DMS 273 (cell line): ENCODE measurements at regions not wholly inside any gene's neighbourhood (a gene's known extent, or its start where the extent isn't known, plus 50 kb on each side); places are given as distances from the start of the nearest gene placed in this dataset.
"Not testable (repeated sequence)": the region's sequence is repeated elsewhere in the genome, so short reads cannot be mapped to it uniquely, and the experiment has no call there.

Experiments used
- DNase-seq: peaks from one replicate; lab custom pipeline; 2025; ENCODE audit not compliant: unreplicated experiment; lab: John Stamatoyannopoulos, UW

DNA sequence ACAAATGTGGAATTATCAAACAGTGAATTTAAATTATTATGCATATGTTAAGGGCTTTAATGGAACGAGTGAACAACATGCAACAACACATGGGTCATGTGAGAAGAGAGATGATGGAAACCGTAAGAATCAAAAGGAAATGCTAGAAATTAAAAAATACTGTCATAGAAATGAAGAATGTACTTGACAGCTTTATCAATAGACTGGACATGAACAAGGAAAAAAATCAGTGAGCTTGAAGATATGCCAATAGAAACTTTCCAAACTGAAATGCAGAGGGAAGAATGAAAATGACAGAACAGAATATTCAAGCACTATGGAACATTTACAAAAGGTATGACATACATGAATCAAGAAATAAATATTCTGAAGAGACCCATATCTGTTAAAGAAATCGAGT is 117.7 kb upstream of the KCNJ3 start:
- no peak for DNase-seq

GRCh38 chr2:154582694-154583093 is 115.8 kb upstream of the KCNJ3 start:
- not testable (repeated sequence) for DNase-seq

- not testable (repeated sequence) for DNase-seq
These were observed 115.2 kb upstream of the KCNJ3 start for GRCh38 chr2:154583274-154583673.

- no peak for DNase-seq
These were observed 110.8 kb upstream of the KCNJ3 start for GRCh38 chr2:154587739-154588138.

DNA sequence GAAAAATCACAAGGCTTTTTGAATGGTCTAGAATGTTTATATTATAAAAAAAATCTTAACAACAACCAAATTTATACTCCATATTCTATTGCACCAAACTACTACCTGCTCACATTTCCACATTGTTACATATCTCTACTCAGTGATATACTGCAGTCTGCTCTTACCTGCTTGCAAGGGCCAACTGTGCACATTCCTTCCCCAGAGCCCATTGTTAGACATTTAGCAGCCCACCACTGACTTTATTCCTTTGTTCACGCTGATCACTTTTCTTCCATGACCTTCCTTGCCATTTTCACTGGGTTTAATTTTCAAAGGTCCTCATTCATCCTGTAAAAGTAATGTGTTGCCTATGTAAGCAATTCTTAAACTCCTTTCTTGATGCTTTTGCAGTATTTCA is 109.7 kb upstream of the KCNJ3 start:
- DNase-seq = no peak

DNA sequence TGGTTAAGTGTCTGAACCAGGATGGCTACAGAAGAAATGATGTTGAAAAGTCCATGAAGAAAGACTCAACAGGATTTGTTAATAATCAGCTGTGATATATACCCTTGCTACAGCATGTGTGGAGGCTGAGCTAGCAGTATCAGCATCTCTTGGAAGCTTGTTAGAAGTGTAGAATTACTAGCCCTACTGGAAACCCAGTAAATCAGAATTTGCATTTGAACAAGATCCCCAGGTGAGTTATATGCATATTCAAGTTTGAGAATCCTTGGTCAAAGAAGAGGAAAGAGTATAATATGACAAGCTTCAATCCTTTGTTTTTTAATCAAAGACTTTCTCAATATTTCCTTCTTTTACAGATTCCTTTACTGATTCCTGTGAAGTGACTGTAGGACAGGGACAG is 109.0 kb upstream of the KCNJ3 start:
- DNase-seq = no peak

DNA sequence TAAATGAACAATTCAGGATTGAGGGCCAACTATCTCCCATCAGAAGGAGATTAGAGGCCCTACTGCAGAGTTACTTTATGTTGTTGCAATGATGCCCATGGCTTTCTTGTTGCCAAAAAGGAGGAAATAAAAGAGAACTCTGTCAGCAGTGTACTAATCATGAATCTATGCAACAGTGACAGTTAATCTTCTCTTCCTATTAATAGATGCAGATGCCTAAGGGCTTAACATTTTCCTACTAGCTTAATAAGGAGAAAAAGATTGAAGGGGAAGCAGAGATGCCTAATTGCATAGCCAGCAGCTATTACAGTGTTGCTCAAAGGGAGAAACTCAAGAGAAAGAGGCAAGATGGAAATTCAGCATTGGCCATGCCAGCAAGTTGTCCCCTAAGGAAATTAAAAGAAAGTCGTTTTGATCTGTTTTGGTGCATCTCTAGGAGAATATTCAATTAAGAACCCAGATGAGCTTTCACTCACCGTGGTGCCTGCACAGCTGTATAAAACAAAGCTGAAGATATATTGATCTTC is 107.1 kb upstream of the KCNJ3 start:
- DNase-seq = no peak

DNA sequence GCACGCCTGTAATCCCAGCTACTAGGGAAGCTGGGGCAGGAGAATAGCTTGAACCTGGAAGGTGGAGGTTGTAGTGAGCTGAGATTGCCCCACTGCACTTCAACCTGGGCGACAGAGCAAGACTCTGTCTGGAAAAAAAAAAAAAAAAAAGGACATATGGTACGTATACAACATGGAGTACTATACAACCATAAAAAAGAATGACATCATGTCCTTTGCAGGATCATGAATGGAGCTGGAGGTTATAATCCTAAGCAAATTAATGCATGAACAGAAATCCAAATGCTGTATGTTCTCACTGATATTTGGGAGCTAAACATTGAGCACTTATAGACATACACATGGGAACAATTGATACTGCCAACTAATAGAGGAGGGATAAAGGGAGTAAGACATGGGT is 99.3 kb upstream of the KCNJ3 start:
- no peak for DNase-seq

DNA sequence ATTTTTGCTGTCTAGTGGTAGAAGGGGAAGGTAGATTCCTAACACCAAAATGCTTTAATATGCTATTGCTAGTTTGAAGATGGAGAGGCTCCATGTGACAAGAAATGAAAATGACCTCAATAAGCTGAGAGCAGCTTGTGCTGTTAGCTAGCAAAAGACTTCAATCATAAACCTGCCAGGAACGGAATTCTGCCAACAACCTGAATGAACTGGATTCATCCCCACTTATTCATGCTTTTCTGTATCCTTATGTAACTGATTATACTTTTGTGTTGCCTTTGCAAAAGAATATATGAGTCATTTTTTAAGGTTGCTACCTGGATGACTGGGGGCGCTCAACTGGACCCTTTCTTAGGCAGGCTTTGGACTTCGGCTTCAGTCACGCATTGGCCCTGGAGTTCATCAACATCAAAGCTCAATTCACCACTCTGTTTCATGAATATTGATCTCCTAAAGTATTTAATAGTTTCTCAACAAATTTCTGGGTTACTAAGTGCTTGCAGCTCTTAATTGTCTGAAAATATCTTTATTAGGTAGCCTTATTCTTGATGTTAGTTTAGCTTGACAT is 97.5 kb upstream of the KCNJ3 start:
- DNase-seq = no peak

DNA sequence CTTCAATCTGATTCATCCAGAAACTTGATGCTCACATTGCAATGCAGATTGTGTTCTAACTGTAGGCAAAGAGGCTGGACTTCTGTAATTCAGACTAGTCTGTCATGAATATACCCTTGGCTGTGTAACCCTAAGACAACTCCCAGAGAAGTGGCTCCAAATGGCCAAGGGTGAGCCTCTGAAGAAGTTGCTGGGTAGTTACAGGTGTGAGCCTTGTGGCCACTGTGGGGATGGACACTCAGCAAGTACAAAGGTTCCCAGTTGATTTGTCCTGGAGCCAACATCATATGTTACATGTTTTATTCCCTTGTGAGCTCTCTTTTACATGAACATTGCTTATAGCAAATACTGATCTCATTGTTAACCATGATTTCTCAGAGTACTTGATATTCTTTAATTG is 94.8 kb upstream of the KCNJ3 start:
- DNase-seq = no peak

DNA sequence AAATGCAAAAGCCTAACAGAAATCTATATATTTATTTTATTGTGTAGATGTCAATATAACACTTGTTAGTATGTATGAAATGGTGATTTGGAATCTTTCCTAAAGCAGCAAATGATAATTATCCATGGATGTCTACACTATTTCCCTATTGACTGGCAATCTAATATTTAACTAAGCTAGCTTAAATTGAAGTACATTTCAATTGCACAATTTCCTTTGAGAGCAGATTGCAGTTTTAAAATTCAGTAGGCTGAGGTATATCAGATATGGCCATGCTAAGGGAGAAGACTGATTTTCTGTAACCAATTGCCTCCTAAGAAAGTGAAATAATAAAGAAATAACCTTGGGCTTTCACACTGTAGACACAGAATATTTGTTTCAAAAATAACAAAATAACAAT is 90.1 kb upstream of the KCNJ3 start:
- no peak for DNase-seq

- DNase-seq = no peak
These were observed 83.6 kb upstream of the KCNJ3 start for GRCh38 chr2:154614906-154615305.

- DNase-seq = no peak
These were observed 81.8 kb upstream of the KCNJ3 start for GRCh38 chr2:154616659-154617058.

GRCh38 chr2:154620471-154620870 is 78.0 kb upstream of the KCNJ3 start:
- DNase-seq = no peak

DNA sequence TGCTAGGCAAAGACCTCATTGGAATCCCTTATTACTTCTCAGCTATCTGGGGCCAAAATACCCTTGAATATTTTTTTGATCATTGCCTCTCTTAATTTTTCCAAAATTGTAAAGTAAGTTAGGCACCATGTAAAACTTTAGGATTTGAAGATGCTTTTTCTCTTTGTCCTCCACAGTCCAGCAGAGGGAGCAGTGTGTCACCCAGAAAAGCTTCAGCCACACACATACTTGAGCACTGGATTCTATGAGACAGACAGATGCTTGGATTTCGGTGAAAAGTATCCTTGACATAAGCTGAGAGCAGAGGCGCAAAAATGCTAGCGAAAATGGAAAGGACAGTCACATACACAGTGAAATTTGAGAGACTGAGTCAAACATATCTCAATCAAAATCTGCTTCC is 74.7 kb upstream of the KCNJ3 start:
- DNase-seq = peak; percentile 87

- no peak for DNase-seq
These were observed 61.0 kb upstream of the KCNJ3 start for GRCh38 chr2:154637456-154637855.

DNA sequence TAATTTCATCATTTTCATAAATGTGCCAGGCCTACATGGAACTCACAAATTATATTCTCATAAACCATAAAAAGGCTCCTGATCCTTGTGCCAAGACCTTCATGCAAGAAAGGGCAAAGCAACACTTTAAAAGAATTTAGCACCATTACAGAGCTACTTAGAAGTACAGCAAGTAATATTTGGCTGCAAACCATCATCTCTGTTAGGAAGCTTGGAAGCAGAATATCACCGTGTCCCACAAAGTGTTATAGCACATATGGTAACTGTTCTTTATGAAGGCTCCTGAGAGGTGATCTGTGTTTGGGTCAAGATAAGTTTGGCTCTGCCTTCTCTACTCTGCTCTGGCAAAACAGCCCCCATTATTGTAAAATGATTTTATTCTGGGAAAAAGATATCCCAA is 59.7 kb upstream of the KCNJ3 start:
- no peak for DNase-seq

DNA sequence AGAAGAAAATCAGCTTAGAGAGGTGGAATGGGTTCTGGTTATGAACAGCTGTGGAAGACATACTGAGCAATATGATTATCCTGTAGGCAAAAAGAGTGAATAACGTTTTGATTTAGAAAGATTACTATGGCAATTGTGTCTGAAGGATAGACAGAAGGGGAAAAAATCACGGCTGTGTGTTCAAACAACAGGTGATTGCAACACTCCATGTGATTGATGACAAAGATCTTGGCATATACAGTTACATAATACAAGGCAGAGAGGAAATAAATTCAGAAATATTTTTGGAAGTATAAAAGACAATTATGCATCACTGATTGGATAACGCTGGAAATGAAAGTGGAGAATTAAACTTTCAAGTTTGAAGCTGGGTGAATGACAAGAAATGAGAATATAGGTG is 58.5 kb upstream of the KCNJ3 start:
- no peak for DNase-seq
